ENCODE measurements at regions not wholly inside any gene's neighbourhood (a gene's known extent, or its start where the extent isn't known, plus 50 kb on each side); places are given as distances from the start of the nearest gene placed in this dataset.
"Not testable (repeated sequence)": the region's sequence is repeated elsewhere in the genome, so short reads cannot be mapped to it uniquely, and the experiment has no call there.

DNA sequence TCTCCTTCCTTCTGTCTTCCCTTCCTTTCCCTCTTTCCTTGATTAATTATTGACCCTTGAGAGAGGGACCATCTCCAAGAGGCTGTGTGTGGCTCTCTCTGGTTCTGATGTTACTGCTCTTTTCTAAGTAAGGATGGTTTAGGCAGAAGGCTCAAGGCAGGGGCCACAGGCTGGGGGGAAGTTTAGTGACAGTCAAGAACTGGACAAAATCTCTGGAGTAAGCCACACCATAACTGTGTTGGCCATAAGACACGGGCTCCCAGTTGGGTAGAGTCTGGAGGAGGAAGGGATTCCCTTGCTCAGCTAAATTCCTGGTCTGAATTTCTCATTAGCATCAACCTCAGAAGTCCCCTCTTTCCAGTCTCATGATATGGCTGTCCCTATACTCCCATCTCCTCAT, 74.7 kb downstream of the BUD13 start:
- DNase-seq (ENCODE audit: low read depth in 2 of 2), result no peak

DNA sequence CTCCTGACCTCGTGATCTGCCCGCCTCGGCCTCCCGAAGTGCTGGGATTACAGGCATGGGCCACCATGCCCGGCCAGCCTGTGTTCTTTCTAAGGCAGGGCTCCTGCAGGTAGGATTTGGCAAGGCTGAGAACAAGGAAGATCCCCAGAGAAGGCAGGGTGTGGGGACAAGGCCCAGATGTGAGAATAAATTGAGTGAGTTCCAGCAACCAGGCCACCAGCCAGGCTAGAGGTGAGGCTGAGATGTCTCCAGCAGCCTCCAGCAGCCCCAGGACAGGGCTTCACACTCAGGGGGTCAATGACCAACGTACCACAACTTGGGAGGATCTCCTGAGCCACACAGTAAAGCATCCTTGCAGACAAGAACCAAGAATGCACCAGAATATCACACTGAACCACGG, 75.1 kb downstream of the BUD13 start:
- no peak for DNase-seq (ENCODE audit: low read depth in 2 of 2)

DNA sequence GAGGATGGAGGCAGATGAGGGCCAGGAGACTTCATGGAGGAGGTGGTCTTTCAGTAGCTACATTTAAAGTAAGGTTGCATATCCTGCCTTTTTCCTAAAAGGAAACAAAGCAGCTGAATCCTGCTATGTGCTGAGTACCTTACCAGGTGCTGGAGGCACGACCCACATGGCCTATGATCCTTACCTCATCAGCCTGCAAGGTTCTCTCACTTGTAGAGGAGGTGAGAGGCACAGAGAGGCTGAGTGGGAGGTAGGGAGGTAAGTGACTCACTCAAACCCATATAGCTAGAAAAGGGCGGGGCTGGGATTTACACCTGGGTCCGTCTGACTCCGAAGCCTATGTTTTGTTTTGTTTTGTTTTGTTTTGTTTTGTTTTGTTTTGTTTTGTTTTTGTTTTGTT, 75.8 kb downstream of the BUD13 start:
- no peak for DNase-seq (ENCODE audit: low read depth in 2 of 2)

DNA sequence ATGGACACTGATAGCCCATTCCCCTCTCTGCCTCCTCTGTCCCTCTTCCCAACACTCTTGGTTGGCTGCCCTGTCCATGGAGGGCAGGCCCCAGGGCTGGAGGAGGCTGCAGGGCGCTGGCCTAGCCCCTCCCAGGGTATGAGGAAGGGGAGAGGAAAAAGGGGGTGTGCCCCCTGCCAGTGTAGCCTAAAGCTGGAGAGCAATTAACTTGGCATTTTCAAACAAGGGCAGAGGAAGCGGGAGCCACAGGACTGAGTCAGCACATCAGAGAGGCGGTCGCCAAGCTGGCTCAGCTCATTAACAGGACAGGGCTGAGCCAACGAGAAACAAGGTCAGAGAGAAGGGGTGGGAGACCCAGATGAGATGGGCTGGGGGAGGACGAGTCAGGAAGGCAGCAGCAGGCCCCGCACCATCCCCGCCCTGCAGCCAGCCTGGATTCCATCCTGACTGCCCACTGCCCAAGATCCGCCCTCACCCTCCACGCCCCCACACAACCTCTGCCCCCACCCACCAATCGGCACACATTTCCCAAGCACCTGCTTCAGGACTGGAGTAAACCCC, 76.3 kb downstream of the BUD13 start:
- DNase-seq (ENCODE audit: low read depth in 2 of 2), result no peak

DNA sequence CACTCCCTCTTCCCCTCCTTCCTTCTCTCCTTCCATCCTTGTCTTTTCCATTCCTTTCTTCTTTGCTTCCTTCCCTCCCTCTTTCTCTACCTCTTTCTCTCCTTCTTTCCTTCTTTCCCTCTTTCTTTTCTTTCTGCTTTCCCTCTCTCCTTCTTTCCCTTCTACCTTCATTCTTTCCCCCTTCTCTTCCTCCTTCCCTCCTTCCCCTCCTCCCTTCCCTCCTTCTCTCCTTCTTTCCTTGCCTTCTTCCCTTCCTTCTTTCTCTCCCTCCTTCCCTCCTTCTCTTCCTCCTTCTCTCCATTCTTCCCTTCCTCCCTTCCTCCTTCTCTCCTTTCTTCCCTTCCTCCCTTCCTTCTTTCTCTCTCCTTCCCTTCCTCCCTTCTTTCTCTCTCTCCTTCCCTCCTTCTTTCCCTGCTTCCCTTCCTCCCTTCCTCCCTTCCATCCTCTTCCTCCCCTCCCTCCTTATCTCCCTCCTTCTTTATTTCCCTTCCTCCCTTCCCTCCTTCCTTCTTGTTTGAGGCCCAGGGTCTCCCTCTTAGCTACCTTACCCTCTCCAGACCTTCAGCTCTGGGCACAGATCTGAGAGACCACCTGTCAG, 77.0 kb downstream of the BUD13 start:
- no peak for DNase-seq (ENCODE audit: low read depth in 2 of 2)

DNA sequence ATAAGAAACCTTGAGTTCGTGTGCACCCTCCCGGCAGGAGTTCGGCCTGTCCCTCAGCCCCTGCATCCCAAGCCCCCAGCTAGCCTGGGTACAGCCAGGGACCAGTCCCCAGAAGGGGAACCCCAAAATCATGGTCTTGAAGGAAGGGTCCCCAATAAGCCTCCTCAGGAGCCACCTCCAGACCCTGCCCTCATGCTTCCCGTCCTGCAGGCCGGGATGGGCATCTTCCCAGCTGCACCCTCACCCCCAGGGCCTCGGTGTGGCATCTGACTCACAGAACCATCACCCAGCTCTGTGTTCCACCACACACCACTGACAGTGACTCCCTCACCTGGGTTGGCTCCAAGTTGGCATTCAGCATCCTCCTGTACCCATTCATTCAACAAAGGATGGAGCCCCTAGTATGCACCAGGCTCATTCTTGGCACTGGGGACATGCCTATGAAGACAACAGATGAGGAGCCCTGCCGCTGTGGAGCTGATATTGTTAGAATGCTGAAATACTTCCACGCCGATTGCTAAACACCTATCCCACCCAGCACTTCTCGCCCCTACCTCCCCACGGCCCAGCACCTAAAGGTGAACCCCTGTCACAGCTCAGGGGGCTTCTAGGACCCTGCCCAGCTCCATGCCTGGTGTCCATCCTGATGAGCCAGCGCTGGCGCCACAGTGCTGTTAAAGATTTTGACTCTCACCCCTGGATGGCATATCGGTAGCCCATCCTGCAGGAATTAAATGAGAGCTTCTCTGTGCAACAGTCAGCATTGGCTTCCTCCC, 77.8 kb downstream of the BUD13 start:
- DNase-seq (ENCODE audit: low read depth in 2 of 2), result no peak

DNA sequence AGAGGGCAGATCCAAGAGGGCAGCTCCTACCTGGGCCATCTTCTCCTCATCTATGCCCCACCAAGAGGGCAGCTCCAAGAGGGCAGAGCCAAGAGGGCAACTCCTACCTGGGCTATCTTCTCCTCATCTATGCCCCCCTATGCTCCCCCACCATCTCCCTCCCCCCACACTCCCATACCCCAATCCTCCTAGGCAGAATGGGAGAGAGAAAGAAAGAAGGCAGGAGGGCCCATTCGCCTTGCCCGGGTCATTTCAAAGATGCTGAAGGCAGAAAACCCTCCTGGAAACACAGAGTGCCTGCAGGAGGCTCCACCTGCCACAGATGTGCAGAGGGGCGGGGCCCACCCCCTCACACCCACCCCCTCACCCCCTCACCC, 78.5 kb downstream of the BUD13 start:
- no peak for DNase-seq (ENCODE audit: low read depth in 2 of 2)

DNA sequence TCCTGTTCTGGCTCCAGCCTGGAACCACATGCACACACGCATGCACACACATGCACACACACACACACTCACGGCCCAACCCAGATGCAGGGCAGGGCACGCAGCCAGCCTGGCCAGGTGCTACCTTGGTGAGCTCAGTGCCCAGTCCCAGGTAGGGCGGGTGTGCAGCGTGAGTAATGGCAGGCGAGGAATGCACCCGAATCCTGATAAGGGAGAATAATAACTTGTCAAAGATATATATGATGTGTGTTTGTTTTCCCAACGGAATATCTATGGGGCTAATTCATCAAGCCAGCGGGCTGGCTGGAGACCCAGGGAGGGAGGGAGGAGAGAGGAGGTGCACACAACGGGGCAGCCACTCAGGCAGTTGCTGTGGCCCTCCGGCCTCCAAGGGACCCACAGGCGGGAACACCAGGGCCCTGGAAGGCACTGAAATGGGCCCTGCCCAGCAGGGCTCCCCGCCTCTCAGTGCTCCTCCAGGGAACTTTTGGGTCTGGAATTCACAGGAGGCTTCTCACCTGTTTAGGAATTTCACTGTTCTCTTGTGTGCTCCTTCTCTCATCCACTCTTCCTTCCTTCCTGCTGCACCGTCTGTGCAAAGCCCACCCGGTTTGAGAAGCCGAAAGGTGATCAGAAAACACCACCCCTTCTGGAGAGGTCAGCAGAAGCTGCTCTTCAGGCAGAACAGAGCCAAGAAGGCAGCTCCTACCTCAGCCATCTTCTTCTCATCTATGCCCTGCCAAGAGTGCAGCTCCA, 79.0 kb downstream of the BUD13 start:
- DNase-seq (ENCODE audit: low read depth in 2 of 2), result no peak

DNA sequence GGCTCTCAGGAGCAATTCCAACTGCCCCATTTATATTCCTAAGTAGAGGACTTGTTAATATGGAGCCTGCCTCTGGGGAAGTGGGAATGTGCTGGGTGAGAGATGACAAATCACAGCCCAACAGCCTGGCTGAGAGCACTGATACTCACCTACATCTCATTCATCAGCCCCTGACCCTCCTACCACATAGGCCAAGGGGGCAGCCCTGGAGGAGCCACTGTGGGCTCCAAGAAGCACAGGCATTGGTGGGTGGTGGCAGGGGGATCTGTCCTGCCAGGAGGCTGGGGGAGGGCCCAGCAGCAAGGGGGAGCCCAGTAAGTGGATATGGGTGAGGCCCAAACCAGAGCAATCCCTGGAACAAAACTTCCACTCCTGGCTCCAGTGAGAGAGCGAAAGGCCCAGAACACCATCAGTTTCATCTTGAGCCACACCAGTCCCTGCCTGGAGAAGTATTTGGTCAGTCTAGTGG, 79.7 kb downstream of the BUD13 start:
- DNase-seq (ENCODE audit: low read depth in 2 of 2), result no peak

DNA sequence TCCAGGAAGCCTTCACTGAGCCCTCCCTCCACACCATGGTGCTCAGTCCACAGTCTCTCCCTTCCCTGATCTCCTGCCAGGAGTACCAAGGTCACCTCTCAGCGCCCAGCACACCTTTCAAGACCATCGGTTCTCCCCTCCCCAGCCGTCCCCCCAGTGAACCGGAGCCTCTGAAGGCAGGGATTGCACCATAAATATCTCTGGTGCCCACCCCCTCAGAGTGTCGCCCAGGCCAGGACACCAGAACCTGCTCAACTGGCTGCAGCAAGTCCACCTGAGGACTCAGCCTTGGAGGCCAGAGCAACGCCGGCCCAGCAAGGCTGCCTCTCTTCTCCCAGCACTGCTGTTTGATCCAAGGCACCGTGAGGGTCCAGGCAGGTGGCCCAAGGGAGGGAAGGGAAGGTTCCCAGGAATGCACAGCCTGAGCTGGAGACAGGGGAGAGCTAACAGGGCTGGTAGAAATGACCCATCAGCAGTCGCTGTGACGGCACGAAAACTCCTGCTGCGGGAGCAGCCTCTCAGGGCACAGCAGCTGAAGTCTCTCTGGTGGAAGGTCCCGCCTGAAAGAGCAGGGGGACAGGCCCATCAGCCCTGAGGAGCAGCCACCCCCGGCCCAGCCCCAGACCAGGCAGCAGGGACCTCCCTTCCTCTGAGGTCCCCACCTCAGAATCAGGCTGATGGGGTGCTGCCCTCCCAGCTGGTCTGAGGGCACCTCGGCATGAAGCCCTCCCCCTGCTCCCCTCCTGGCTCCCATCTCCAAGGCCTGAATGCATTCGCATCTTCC, 80.3 kb downstream of the BUD13 start:
- DNase-seq (ENCODE audit: low read depth in 2 of 2), result no peak

DNA sequence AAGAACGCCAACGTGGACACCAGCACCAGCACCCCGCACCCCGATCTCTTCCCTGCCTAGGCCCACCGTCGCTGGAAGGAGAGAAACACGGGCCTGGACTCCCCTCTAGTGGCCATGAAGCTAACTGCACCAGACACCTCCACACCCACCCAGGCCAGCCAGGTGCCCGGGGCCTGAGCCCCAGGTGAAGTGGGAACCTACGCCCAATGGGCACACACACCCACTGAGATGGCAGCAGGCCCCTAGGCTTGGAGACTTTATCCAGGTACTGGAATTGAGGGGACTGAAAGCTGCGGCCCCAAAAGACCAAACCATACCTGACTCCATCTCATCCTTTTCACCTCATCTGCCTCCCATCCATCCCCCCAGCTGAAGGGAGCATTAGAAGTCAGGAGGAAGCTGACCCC, 81.0 kb downstream of the BUD13 start:
- peak; percentile 35 to 55 for DNase-seq (ENCODE audit: low read depth in 2 of 2)

DNA sequence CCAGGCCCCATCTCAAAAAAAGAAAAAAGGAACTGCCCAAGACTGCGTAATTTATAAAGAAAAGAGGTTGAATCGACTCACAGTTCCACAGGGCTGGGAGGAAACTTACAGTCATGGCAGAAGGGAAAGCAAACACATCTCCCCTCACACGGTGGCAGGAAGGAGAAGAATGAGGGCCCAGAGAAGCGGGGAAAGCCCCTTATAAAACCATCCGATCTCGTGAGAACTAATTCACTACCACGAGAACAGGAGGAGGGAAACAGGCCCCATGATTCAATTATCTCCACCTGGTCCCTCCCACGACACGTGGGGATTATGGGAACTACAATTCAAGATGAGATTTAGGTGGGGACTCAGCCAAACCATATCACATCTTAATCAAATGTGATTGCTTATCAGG, 82.2 kb downstream of the BUD13 start:
- DNase-seq (ENCODE audit: low read depth in 2 of 2), result no peak

DNA sequence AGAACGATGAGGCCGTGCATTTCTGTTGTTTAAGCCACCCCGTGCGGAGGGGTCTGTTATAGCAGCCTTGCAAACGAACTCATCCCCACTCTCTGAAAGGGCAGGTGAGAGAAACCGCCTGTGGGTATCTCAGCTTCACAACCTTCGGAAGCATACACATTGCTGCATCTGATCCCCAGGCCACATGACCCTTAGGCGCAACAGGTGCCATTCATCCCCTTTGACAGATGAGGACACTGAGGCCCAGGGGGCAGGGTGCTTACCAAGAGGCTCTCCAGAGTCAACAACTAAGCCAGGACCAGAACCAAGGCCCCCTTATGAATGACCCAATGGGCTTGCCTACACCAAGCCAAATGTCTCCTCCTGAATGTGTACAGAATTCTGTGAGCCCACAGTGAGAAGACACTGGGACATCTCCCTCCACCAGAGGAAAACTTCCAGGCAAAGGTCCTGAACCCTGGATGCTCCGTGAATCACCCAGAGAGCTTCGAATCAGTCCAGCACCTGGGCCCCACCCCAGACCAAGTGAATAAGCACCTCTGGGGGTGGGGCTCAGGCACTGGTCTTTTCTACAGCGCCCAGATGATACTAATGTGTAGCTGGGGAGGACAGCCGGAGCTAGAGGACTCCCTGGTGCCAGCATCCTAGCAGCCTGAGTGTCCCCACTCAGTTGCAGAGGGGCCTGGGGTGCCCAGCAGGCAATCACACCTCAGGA, 83.2 kb downstream of the BUD13 start:
- DNase-seq (ENCODE audit: low read depth in 2 of 2), result no peak

DNA sequence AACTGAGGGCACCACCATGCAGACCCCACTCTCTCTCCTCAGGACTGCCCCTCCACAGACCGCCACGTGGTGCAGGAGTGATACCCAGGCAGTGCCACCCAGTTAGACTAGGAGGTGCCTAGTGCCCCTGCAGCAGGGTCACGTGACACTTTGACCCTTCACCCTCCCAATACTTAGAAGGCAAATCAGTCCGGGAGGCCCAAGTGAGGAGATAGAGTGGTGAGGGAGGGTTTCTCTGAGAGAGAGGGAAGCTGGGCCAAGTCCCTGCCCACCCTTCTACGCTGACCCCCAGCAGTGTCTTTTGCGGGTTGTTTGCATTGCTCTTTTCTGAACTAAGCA, 84.6 kb downstream of the BUD13 start:
- no peak for DNase-seq (ENCODE audit: low read depth in 2 of 2)

DNA sequence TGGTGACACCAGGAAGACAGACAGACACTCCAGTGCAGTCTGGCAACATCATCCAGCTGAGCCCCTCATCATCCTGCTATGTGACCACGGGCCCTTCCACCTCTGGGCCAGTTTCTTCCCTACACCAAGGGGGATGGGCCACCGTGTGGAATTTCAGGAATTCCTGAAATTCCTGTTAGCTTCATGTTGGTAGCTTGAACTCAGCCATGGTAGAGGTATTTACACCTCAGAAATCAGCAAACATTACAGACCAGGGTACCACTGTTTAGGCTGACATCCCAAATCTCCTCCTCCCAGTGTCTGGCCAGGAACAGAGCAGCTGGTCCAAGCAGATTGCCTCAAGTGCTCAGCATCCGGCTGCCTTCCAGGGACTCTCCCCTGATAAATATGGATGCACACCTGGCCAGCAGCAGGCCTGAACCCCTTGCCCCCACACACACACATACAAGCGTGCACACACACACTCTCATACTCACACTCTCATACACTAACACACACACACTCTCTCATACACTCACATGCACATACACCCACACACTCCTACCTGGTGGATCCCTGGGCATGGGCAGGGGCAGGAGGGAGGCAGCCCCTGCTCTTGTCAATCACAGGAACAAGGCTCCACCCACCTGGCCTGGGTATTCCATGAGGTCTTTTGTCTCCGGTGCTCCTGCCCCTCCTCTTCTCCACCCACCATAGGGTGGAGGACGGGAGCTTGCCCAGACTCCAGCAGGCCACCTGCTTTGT, 85.2 kb downstream of the BUD13 start:
- DNase-seq (ENCODE audit: low read depth in 2 of 2), result no peak

DNA sequence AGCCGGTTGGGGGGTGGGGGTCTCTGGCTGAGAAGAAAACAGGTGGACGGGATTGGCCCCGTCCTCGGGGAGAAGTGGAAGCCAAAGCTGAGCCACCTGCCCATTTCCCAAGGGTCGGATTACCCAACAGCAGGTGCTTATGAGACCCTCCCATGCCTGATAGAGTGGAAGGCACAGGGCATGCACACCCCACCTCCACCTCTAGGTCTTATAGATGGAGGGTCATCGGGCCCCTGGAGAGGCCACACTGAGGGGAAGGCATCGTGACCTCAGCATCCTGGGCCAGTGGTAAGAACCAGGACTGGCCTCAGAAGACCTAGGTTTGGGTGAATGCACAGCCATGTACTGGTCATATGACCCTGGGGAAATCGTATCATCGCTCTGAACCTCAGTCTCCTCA, 85.9 kb downstream of the BUD13 start:
- no peak for DNase-seq (ENCODE audit: low read depth in 2 of 2)

DNA sequence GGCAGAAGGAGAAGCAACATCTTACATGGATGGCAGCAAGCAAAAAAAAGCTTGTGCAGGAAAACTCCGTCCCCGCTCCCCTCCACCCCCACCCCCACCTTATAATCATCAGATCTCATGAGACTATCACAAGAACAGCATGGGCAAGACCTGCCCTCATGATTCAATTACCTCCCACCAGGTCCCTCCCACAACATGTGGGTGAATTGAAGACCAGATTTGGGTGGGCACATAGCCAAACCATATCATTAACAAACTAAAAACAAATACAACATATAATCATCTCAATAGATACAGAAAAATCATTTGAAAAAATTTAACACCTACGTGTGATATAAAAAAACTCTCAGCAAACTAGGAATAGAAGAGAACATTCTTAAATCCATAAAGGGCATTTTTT, 88.8 kb downstream of the BUD13 start:
- DNase-seq (ENCODE audit: low read depth in 2 of 2), result no peak

DNA sequence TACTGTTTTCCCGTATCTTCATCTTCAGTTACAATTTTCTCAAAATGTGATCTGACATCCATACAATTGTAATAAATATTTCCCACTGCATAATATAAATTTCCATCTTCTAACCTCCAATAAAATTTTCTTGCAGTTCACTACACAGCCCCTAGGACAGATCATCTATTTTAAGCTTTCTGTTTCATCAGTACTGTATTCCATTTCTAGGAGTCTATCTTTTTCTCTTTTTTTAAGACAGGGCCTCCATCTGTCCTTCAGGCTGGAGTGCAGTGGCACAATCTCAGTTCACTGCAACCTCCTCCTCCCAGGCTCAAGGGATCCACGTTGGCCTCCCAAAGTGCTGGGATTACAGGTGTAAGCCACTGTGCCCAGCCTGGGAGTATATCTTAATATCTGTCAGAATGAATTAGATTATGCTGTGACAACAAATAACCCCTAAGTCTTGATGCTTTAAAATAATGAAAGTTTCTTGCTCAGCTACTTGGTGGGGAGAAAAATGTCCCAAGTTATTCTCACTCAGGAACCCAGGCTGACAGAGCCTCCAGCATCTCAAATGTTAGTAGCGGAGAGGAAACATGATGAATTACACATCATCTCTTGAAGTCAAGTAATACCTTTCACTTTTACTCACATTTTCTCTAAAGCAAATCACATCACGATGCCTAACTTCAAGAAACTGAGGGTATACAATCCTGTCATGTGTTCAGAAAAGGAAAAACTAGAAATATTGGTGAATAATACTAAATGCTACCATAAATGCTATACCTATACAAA, 92.2 kb downstream of the BUD13 start:
- DNase-seq (ENCODE audit: low read depth in 2 of 2), result no peak

DNA sequence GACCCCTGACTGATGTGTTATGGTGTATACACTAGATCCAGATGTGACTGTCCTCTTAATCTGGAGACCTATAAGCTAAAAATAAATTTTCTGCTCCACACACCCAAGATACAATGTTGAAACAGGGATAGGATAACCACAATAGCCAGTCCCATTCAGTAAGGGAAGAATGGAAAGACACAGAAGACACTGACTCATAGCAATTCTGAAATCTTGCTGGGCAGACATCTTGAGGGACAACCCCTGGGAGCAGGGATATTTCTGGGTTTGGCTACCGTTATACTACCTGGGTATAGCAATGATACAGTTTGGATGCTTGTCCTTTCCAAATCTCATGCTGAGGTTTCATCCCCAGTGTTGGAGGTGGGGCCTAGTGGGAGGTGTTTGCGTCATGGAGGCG, 93.9 kb downstream of the BUD13 start:
- no peak for DNase-seq (ENCODE audit: low read depth in 2 of 2)

DNA sequence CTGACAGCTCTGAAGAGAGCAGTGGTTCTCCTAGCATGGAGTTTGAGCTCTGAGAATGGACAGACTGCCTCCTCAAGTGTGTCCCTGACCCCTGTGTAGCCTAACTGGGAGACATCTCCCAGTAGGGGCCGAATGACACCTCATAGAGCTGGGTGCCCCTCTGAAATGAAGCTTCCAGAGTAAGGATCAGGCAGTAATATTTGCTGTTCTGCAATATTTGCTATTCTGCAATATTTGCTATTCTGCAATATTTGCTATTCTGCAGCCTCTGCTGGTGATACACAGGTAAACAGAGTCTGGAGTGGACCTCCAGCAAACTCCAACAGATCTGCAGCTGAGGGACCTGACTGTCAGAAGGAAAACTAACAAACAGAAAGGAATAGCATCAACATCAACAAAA, 105.5 kb downstream of the BUD13 start:
- not testable (repeated sequence) for DNase-seq (ENCODE audit: low read depth in 2 of 2)

Data from activated CD4-positive, alpha-beta T cell treated with anti-CD3 and anti-CD28 coated beads for 24 hours (primary cell).